NCI-H69 (cell line): ENCODE measurements at regions not wholly inside any gene's neighbourhood (a gene's known extent, or its start where the extent isn't known, plus 50 kb on each side); places are given as distances from the start of the nearest gene placed in this dataset.
"Not testable (repeated sequence)": the region's sequence is repeated elsewhere in the genome, so short reads cannot be mapped to it uniquely, and the experiment has no call there.

Experiments
- DNase-seq: peaks from one replicate; lab custom pipeline; 2025; lab: John Stamatoyannopoulos, UW

- DNase-seq, result no peak
Observed at GRCh38 chr4:115655626-115656025, 542.2 kb upstream of the NDST4 start.

DNA sequence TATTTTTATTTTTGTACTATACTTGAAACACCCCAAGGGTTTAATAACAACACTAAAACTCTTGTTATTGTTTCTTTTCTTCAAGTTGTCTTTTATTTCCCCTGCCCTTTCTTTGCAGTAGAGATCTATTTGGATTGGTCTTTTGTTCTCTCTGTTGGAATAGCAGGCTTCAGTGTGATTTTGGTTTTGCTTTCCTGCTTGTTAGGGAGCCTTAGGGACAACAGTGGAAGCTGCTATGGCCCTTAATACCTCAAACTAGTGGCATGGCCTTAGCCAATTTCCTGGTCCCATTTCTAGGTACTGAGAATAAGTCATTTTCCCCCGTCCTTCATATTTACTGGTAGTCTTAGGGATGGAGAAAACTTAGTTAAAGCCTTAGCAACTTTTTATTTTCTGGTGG lies 535.4 kb upstream of the NDST4 start:
- no peak for DNase-seq

GRCh38 chr4:115629270-115629669 lies 515.9 kb upstream of the NDST4 start:
- DNase-seq, result no peak

DNA sequence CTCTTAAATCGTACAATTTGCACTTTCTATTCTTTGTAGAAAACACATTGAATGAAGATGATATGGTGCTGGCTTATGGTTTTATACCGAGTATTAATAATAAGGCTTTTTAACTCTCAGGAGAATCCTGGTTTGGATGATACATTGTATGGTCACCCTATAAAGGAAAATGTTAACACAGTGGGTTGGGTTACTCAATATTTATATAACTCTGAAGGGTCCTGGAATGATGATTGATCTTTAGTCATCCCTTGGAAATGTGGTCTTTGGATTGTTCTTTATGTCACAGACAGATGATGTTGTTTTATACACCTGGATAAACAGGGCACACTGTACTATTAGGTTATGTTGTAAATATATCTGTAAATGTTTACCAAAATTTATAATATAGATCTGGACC lies 496.2 kb upstream of the NDST4 start:
- no peak for DNase-seq

DNA sequence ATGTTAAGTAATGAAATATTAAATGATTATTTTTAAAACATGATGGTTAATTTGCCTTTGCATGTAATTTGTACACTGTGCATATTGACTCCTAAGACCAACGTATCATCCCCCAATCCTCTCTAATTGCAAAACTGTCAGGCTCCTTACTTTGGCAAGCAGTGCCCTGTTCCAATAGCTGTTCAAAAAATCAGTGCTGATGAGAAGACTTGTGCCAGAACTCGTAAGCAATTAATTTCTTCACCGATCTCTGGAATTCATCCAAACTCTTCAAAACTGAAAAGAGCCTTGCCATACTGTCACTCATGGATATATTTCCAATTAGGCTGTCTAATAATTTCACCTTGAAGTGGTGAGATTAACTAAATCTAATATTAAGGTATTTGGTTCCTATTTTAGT lies 493.9 kb upstream of the NDST4 start:
- no peak for DNase-seq

- no peak for DNase-seq
Observed at GRCh38 chr4:115596265-115597001, 483.0 kb upstream of the NDST4 start.

GRCh38 chr4:115580901-115581300 lies 467.5 kb upstream of the NDST4 start:
- no peak for DNase-seq

GRCh38 chr4:115575851-115576250 lies 462.4 kb upstream of the NDST4 start:
- no peak for DNase-seq

DNA sequence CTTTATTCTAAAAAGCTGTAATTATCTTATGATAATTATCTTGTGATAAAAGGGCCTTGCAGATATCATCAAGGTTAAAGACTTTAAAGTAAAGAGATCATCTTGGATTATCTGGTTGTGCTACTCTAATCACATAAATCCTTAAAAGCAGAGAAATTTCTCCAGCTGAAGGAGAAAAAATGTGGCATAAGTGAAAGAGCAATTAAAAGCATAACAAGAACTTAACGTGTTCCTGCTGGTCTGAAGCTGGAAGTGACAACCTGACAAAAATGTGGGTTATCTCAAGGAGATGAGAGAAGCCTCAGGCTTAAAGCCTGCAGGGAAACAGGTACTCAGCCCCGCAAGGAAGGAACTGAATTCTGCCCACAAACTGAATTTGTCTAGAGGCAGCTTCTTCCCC lies 449.1 kb upstream of the NDST4 start:
- no peak for DNase-seq

GRCh38 chr4:115548123-115548522 lies 434.7 kb upstream of the NDST4 start:
- no peak for DNase-seq

- DNase-seq, result peak; percentile 6
Observed at GRCh38 chr4:115537387-115537786, 424.0 kb upstream of the NDST4 start.

GRCh38 chr4:115529126-115529525 lies 415.7 kb upstream of the NDST4 start:
- DNase-seq, result no peak

- DNase-seq, result not testable (repeated sequence)
Observed at GRCh38 chr4:115519476-115519875, 406.1 kb upstream of the NDST4 start.

GRCh38 chr4:115515772-115516171 lies 402.4 kb upstream of the NDST4 start:
- DNase-seq, result no peak

DNA sequence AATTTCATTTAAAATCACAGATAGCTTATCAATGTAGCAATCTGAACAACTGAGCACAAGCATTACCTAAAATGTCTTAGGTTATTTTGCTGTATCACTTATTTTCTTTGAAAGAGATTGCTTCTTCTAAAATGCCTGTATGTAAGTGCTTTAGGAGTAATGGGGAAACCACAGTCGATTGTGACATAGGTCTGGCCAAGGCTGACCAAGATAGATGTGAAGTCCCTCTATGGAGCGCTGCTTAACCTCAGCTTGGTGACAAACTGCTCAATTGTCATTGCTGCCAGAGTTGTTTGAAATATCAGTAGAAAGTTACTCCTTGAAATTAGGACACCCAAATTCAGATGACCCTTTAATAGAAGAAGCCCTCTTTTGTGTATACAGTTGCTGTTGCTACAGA lies 401.9 kb upstream of the NDST4 start:
- DNase-seq, result no peak

DNA sequence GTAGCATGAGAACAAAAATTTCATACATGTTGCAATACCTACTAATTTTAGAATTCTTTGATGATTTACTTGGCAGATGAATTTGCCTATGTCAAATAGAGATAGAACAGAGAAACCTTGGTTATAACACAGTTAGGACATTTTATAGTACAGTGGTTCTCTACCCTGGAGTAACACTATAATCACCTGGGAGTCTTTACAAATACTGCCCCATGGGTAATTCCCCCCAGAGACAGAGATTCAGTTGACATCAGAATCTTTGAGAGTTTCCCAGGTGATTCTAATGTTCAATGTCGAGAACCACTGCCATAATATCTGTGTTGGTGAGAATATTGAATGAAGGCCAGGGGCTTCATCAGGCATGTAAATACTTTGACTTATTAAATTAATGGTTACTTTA lies 401.3 kb upstream of the NDST4 start:
- DNase-seq, result no peak

DNA sequence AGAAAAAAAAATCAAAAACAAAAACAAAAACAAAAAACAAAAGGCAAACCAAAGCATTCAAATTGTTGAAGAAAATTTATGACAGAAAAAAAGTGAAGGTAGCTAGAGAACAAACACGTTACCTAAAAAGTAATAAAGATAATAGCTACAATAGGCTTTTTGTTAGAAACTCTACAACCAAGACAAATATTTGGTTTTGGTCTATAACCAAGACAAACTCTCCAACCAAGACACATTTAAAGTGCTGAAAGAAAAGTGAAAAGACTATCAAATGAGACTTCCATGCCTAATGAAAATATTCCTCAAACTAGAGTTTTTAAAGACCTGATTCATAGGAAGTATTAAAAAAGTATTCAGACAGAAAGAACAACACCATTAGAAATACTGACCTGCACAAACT lies 391.9 kb upstream of the NDST4 start:
- no peak for DNase-seq

DNA sequence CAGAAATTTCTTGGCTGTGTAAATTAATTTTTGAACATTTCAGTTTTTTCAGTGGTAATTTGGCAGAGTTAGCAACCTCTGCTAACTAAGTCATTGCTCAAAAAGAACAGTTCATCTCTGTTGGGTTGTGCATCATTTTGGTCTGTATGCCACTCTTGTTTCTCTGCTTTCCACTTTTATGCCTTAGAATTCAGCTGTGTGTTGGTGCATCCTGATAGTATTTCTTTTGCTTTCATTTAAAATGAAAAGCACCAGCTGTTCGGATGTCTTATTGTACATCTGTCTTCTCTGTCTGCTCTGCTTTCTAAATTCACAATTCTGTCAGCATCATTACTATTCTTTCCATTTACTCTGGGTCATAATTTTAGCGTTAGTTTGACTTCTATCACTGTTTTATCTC lies 388.2 kb upstream of the NDST4 start:
- DNase-seq, result no peak

GRCh38 chr4:115493770-115494169 lies 380.4 kb upstream of the NDST4 start:
- not testable (repeated sequence) for DNase-seq

DNA sequence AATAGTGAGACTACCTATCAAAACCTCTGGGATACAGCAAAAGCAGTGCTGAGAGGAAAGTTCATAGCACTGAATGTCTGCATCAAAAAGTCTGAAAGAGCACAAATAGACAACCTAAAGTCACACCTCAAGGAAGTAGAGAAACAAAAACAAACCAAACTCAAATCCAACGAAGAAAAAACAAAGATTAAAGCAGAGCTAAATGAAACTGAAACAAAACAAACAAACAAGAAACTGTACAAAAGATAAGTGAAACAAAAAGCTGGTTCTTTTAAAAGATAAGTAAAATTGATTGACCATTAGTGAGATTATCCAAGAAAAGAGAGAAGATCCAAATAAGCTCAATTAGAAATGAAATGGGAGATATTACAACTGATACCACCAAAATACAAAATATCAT lies 378.3 kb upstream of the NDST4 start:
- DNase-seq, result no peak

GRCh38 chr4:115489279-115489678 lies 375.9 kb upstream of the NDST4 start:
- no peak for DNase-seq

GRCh38 chr4:115485402-115485801 lies 372.0 kb upstream of the NDST4 start:
- no peak for DNase-seq

DNA sequence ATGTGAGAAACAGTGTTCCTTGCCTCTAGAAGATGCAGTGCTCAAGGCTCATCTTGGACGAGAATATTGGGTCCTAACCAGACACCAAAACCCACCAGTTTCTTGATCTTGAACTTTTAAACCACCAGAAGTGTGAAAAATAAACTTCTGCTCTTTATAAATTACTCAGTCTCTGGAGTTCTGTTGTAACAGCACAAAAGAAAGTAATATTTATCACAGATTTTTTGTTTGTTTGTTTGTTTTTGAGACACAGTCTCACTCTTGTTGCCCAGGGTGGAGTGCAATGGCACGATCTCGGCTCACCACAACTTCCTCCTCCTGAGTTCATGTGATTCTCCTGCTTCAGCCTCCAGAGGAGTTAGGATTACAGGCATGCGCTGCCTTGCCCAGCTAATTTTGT lies 371.1 kb upstream of the NDST4 start:
- DNase-seq, result no peak

GRCh38 chr4:115470763-115471162 lies 357.3 kb upstream of the NDST4 start:
- DNase-seq, result no peak
